Skeletal muscle cell (primary cell): ENCODE measurements at regions not wholly inside any gene's neighbourhood (a gene's known extent, or its start where the extent isn't known, plus 50 kb on each side); places are given as distances from the start of the nearest gene placed in this dataset.

ENCODE experiments used
- DNase-seq: peaks from one replicate; pipeline ENCODE4 v3.0.0-alpha.2; 2010; ENCODE audit warnings: low read depth
- H3K4me3 ChIP-seq: 2 replicates; pipeline ENCODE4 v1.5.1; 2011; ENCODE audit warnings: low read depth, mild to moderate bottlenecking, control low read depth, low read length, moderate library complexity

GRCh38 chr20:39190666-39191570 is 228.8 kb downstream of the DHX35 start:
- no peak overlapping the region for H3K4me3 ChIP-seq
- no peak for DNase-seq

GRCh38 chr20:39188266-39188765 is 226.2 kb downstream of the DHX35 start:
- no peak overlapping the region for H3K4me3 ChIP-seq
- no peak for DNase-seq

GRCh38 chr20:39181490-39181889 is 219.3 kb downstream of the DHX35 start:
- no peak for DNase-seq
- H3K4me3 ChIP-seq, result no peak overlapping the region

- no peak overlapping the region for H3K4me3 ChIP-seq
- DNase-seq, result no peak
These were observed 214.3 kb downstream of the DHX35 start for GRCh38 chr20:39176457-39176856.

DNA sequence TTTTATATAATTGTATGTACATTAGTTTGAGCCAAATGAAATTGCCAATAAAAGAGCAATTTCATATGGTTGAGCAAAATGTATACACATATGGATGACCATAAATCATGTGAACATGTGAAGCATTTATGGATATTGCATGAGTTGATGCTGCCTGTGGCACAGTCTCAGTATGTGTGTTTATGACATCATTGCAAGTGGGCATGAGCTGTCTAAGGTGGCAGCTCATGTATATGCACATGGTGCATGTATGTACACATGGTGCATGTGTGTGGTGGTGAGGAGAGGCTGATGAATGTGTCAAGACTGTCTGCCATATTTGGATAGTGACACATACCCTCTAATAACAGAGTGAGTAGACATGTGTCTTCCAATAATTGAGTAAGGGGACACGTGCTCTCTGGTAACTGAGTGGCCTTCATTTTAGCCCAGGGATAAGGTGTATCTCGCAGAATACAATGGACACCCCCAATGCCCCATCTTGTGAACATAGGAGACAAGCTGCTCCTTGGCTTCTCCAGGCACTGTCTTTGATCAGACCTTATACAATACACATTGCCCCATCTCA is 208.8 kb downstream of the DHX35 start:
- H3K4me3 ChIP-seq, result no peak overlapping the region
- no peak for DNase-seq

DNA sequence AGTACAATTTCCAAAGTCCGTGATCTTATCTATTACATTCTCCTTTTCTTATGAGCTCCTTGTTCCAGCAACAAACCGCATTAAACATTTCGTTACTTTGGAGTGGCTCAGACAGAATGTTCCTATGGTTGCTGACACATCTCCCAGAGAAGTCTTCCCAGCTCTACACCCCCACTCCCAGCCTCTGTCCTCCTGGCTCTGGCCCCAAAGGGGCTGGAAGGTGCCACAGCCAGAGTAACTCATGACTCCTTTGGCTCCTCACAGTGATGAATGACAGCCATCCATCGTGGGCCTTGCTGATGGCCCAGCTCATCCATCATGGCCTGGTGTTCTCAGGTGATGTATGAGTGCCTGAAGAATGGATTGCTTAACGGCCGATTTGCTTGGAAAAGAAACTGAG is 203.0 kb downstream of the DHX35 start:
- H3K4me3 ChIP-seq, result no peak overlapping the region
- DNase-seq, result no peak

- H3K4me3 ChIP-seq, result no peak overlapping the region
- DNase-seq, result no peak
These were observed 202.5 kb downstream of the DHX35 start for GRCh38 chr20:39164642-39165041.

GRCh38 chr20:39163993-39164392 is 201.8 kb downstream of the DHX35 start:
- no peak for DNase-seq
- H3K4me3 ChIP-seq, result no peak overlapping the region

- DNase-seq, result no peak
- H3K4me3 ChIP-seq, result no peak overlapping the region
These were observed 199.8 kb downstream of the DHX35 start for GRCh38 chr20:39161900-39162299.

GRCh38 chr20:39155971-39156370 is 193.8 kb downstream of the DHX35 start:
- no peak for DNase-seq
- H3K4me3 ChIP-seq, result no peak overlapping the region

- H3K4me3 ChIP-seq, result no peak overlapping the region
- no peak for DNase-seq
These were observed 190.6 kb downstream of the DHX35 start for GRCh38 chr20:39152742-39153141.

GRCh38 chr20:39152126-39152525 is 190.0 kb downstream of the DHX35 start:
- DNase-seq, result no peak

DNA sequence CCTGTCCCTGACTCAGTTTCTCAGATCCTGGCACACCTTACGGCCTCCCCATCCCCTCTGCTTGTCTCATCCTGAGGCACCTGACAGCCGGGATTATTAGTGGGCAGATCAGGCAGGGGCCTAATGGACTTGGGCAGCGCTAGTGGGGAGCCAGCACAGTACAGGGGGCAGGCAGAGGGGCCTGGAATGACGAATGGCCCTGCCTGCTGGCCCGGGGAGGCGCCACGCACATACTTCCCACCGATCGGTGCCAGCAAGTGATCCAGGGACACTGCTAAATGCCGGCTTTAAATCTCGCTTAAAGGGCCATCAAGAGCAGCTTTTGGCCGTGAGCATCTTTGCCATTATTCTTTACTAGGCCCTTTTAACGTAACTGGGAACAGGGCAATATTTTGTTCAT is 188.4 kb downstream of the DHX35 start:
- H3K4me3 ChIP-seq, result no peak overlapping the region
- DNase-seq, result no peak

More at GRCh38 chr20:39152126-39152525, 190.0 kb downstream of the DHX35 start:
- no peak overlapping the region for H3K4me3 ChIP-seq

- DNase-seq, result no peak
- H3K4me3 ChIP-seq, result no peak overlapping the region
These were observed 184.2 kb downstream of the DHX35 start for GRCh38 chr20:39146394-39146793.

DNA sequence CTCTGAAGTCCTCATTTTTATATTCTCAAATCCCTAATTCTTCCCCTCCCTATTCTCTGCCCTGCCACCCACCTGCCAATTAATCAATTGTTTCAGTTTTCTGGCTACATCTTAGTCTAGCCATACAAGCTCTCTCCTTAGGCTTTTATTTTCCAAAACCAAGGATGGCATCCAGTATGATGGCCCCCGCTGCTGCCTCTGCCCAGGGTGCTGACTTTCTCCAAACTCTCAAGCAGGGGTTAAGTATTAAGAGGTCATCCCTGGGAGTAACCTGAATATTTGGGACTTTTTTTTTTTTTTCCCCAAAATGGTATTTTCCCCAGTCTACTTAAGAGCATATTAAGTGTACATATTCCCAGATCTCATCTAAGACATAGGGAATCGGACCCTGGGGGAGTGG is 183.8 kb downstream of the DHX35 start:
- no peak for DNase-seq
- H3K4me3 ChIP-seq, result no peak overlapping the region

GRCh38 chr20:39144757-39145156 is 182.6 kb downstream of the DHX35 start:
- H3K4me3 ChIP-seq, result no peak overlapping the region
- DNase-seq, result no peak

- no peak for DNase-seq
These were observed 180.4 kb downstream of the DHX35 start for GRCh38 chr20:39142407-39143096.

DNA sequence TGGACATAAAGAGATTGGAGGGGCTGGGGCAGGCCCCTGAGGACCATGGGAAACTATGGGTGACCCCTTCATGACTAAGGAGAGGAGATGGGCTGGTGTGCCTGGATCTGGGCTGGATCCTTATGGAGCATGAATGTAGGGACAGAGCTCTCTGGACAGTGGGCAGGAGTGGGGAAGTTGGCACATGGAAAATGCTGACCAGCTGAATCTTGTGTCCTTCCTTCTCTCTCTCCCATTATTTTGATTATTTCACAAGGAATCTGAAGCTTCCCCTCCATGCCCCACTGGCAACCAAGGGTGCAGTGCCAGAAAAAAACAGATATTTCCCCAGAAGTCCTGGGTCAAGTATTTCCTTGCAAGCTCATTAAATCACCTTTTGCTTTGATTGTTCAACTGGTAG is 175.2 kb downstream of the DHX35 start:
- no peak for DNase-seq
- no peak overlapping the region for H3K4me3 ChIP-seq

More at GRCh38 chr20:39142407-39143096, 180.4 kb downstream of the DHX35 start:
- H3K4me3 ChIP-seq, result no peak overlapping the region

- DNase-seq, result no peak
- H3K4me3 ChIP-seq, result no peak overlapping the region
These were observed 174.7 kb downstream of the DHX35 start for GRCh38 chr20:39136798-39137197.

DNA sequence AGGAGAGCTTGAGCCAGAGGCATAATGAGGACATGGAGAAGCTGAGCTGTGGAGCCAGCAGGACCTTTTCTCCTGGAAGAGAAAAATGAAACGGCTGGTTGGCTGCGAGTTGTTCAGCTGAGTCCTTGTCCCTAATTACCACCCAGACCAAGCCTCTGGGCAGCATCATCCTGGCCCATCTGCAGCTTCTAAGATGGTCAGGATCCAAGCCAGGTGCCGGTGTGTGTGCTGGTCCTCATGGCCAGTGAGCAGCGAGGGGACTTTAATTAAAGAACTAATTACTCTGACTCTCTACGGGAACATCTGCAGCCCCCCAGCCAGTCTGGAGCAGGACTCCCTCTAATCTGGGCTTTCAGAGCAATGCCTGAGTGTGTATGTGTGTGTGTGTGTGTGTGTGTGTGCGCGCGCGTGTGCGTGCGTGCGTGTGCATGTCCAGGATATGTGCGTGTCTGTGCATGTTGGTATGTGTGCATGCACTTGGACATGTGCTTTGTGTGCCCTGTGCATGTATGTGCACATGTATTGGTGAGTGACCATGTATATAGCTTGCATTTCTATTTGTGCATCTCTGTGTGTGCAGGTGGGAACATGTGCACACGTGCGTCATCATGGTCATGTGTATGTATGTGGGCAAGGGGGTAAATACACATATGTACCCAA is 173.9 kb downstream of the DHX35 start:
- DNase-seq, result no peak

More for the DNA sequence above, 173.9 kb downstream of the DHX35 start:
- no peak overlapping the region for H3K4me3 ChIP-seq
